ENCODE measurements at regions not wholly inside any gene's neighbourhood (a gene's known extent, or its start where the extent isn't known, plus 50 kb on each side); places are given as distances from the start of the nearest gene placed in this dataset.
A peak's percentile ranks its signal among the peaks of the same experiment; 100 is the strongest.

DNA sequence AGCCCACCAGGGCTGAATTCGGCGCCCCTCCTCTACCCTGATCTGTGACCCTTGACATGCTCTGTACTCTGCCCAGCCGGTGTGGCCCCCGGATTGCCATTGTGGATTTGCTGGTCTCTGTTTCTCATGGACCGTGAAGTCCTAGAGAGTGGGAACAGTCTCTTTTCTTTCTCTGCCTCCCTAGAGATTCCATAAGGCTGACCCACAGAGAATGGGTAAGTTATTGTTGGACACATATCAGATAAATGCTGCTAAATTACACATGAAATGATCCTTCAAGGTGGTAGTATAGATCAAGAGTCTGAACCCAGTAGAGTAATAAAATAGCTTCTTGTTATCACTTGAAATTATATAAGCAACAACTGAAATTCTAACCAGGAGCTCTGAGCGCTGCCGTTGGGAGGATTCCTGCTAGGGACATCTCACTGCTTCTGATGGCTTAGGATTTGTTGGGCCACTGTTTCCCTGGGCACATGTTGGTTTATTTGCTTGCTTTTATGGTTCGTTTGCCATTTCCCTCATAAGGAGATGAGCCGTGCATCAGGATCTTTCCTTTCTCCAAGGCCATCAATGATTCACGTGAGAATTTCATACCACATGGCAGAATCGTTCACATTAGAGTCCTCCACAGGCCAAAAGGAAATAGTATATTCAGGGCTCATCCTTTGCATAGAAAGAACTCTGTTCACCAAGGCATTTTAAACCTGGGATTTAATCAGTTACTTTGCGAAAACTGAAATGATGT lies 111.9 kb downstream of the ZBTB18 start:
- in situ Hi-C loops (cut with HindIII; ENCODE audit: low sequenced_read_pairs) = no loop called here
- TF ChIP-seq, protein P1, sequence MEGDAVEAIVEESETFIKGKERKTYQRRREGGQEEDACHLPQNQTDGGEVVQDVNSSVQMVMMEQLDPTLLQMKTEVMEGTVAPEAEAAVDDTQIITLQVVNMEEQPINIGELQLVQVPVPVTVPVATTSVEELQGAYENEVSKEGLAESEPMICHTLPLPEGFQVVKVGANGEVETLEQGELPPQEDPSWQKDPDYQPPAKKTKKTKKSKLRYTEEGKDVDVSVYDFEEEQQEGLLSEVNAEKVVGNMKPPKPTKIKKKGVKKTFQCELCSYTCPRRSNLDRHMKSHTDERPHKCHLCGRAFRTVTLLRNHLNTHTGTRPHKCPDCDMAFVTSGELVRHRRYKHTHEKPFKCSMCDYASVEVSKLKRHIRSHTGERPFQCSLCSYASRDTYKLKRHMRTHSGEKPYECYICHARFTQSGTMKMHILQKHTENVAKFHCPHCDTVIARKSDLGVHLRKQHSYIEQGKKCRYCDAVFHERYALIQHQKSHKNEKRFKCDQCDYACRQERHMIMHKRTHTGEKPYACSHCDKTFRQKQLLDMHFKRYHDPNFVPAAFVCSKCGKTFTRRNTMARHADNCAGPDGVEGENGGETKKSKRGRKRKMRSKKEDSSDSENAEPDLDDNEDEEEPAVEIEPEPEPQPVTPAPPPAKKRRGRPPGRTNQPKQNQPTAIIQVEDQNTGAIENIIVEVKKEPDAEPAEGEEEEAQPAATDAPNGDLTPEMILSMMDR (IDR thresholded peaks at IDR 0.05; ENCODE audit: low read depth, low read length, missing control alignments) = no peak
- no peak overlapping the region for H3K4me3 ChIP-seq (ENCODE audit: low read depth, low read length)
- no peak for DNase-seq (ENCODE audit: low read depth)

DNA sequence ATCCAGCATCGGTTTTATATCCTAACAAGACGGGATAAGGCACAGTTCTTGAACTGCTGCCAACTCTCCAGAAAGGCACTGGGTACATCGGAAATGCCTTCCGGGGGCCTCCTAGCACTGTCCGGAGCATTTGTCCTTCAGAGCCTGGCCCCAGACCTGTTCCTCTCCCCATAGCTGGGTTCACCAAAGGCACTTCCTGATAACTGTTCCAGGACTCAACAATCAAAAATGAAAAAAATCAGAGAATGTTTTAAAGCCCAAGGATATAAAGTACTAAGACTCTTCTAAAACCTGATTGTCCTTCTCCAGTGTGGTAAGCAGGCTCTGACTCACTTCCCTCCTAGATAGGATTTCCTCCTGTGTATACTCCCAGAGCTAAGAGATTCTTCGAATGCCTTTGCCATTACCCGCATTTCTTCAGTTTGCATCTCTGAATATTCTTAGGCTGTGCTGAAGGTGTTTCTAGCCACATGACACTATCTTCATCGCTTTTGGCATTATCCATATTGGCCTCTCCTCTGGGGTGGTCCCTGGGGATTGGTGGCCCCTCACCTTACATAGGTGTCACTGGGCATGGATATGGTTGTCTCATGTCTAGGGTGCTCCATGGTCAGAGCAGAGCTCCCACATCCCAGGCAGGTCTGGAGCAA lies 112.9 kb downstream of the ZBTB18 start:
- in situ Hi-C loops (cut with HindIII; ENCODE audit: low sequenced_read_pairs) = no loop called here
- DNase-seq (ENCODE audit: low read depth) = peak; percentile 92
- TF ChIP-seq, protein P1 (IDR thresholded peaks at IDR 0.05; ENCODE audit: low read depth, low read length, missing control alignments) = no peak
- peak overlapping the region; percentile 9 for H3K4me3 ChIP-seq (ENCODE audit: low read depth, low read length)

DNA sequence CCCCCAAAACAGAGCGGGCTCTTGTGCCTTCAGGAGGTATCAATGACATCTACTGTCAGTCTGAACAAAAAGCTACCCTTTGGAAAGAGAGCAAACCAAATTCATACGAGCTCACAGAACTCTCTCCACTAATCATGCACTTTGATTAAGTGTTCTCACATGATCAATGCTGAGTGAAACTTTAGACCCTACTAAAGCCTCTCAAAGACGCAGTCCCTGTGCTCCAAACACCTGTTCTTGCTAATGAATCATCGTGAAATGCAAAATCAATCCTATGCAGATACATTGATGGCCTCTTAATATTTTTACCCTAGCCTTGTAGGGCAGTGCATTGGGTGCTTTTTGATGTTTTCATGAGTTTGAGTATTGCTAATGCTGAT lies 113.4 kb downstream of the ZBTB18 start:
- DNase-seq (ENCODE audit: low read depth) = no peak
- TF ChIP-seq, protein P1 (IDR thresholded peaks at IDR 0.05; ENCODE audit: low read depth, low read length, missing control alignments) = no peak
- H3K4me3 ChIP-seq (ENCODE audit: low read depth, low read length) = no peak overlapping the region
- in situ Hi-C loops (cut with HindIII; ENCODE audit: low sequenced_read_pairs) = no loop called here

DNA sequence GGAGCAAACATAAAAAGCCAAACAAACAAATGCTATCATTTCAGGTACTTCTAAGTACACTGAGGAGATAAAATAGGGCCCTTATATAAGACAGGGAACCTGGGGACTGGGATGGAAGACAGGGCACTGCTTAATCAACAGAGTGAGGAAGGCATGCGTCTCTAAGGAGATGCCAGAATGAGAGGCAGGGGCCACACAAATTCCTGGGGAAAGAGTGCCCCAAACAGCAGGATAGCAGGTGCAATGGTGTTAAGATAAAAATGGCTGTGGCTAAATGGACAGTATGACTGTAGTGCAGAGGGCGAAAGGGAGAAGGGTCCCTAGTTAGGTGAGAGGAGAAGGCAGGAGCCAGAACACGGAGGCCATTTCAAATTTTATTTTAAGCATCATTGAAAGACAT lies 113.9 kb downstream of the ZBTB18 start:
- no peak overlapping the region for H3K4me3 ChIP-seq (ENCODE audit: low read depth, low read length)
- no peak for DNase-seq (ENCODE audit: low read depth)
- in situ Hi-C loops (cut with HindIII; ENCODE audit: low sequenced_read_pairs) = no loop called here
- TF ChIP-seq, protein P1 (IDR thresholded peaks at IDR 0.05; ENCODE audit: low read depth, low read length, missing control alignments) = no peak

DNA sequence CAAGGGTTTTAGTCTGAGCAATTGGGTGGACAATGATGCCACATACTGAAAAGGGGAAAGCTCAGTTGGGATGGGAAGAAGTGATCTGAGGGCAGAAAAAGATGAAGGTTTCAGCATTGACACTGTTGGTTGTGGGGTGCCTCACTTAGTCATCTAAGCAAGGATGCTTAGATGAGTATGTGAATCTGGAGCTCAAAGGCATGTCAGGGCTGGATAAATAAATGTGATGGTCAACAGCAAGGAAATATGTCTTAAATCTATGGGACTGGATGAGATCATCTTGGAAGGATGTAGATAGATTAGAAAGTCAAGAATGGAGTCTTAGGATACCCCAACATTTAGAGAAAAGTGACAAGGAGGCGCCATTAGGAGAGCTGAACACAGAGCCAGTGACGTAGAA lies 114.6 kb downstream of the ZBTB18 start:
- no peak for DNase-seq (ENCODE audit: low read depth)
- no peak overlapping the region for H3K4me3 ChIP-seq (ENCODE audit: low read depth, low read length)
- in situ Hi-C loops (cut with HindIII; ENCODE audit: low sequenced_read_pairs) = no loop called here
- TF ChIP-seq, protein P1 (IDR thresholded peaks at IDR 0.05; ENCODE audit: low read depth, low read length, missing control alignments) = no peak

DNA sequence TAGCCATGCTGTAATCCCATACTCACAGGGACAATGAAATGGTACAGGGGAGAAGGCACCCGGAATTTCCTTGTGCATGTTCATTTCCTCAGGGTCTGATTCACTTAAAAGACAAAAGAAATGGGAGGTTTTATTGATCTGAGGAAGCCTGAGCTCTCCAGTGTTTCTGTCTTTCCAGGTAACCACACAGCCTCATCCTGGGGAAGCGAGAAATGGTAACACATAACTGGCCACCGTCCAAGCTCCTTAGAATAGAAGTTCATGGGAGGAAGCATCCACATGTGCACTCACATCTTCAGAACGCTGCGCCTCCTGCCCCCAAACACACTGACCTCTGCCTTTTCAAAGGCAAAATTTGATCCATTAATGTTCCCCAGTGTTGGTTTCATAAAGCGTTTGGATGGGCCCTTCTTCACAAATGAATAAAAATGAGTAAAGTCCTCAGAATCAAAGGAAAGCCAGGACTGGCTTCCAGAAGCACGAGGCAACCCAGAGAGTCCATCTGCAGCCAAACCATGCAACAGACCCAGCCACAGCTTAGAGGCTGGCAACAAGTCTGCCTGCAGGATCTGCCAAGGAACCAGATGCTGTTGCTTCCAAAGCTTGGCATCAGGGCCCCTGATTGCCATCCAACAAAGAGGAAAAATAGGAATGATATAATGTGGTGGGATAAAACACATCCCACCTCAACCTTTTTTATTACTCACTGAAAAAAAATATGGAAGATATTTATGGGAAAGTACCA lies 120.3 kb downstream of the ZBTB18 start:
- DNase-seq (ENCODE audit: low read depth) = no peak

More for the DNA sequence above, 120.3 kb downstream of the ZBTB18 start:
- TF ChIP-seq, protein P1 (IDR thresholded peaks at IDR 0.05; ENCODE audit: low read depth, low read length, missing control alignments) = no peak
- in situ Hi-C loops (cut with HindIII; ENCODE audit: low sequenced_read_pairs) = no loop called here
- no peak overlapping the region for H3K4me3 ChIP-seq (ENCODE audit: low read depth, low read length)
